ENCODE measurements at regions not wholly inside any gene's neighbourhood (a gene's known extent, or its start where the extent isn't known, plus 50 kb on each side); places are given as distances from the start of the nearest gene placed in this dataset.
A peak's percentile ranks its signal among the peaks of the same experiment; 100 is the strongest.

GRCh38 chr5:32990593-32991420, 279.7 kb downstream of the NPR3 start (continued):
- TF ChIP-seq ZNF462 (CRISPR knock-in tag; IDR thresholded peaks at IDR 0.05) (no peak), REST (IDR thresholded peaks at IDR 0.05; ENCODE audit: unreplicated experiment) (no peak)

- H3K79me2 ChIP-seq (replicated peaks; ENCODE audit: insufficient read depth): no peaks in the 10 kb centered on the region
- no peaks in the 10 kb centered on the region for H3K9me3 Mint-ChIP-seq
- no peaks in the 10 kb centered on the region for H4K20me1 ChIP-seq (replicated peaks; ENCODE audit: insufficient read depth)
- H3K4me1 ChIP-seq (ENCODE audit: insufficient read depth): no peaks in the 10 kb centered on the region
- H3K27ac Mint-ChIP-seq: peak overlapping the region; percentile 39; the same call in 1 of the 2 replicates
- H3K27me3 Mint-ChIP-seq (ENCODE audit: insufficient read depth, low read depth, poor library complexity): peaks cover 2% of the 10 kb centered on the region
- no peaks in the 10 kb centered on the region for H3K9me2 ChIP-seq (ENCODE audit: insufficient read depth)
- no peak overlapping the region for H3K4me2 ChIP-seq
- ATAC-seq: no peak
- no peaks in the 10 kb centered on the region for H3F3A ChIP-seq (replicated peaks; ENCODE audit: low read depth)
- no peaks in the 10 kb centered on the region for H3K27me3 ChIP-seq (ENCODE audit: insufficient read depth)
- DNase-seq (ENCODE audit: low spot score): no peak
- H2AFZ ChIP-seq: peak overlapping the region; percentile 3; the same call in 1 of the 2 replicates
- no peak overlapping the region for H3K4me3 ChIP-seq
- H3K27ac ChIP-seq (ENCODE audit: low read depth): no peak overlapping the region
- H3K36me3 ChIP-seq (ENCODE audit: insufficient read depth): no peaks in the 10 kb centered on the region
- peaks cover 4% of the 10 kb centered on the region; the same call in 2 of the 3 replicates for H3K4me1 Mint-ChIP-seq
- H3K36me3 Mint-ChIP-seq (ENCODE audit: low read depth): no peaks in the 10 kb centered on the region
- no peak overlapping the region for H3K4me3 Mint-ChIP-seq
- no peak for TF ChIP-seq ETS1 (IDR thresholded peaks at IDR 0.05)
- TF ChIP-seq EZH2phosphoT487 (IDR thresholded peaks at IDR 0.05; ENCODE audit: unreplicated experiment): no peak
These were observed 280.3 kb downstream of the NPR3 start for GRCh38 chr5:32991421-32991815.

Measured in GM23338 (cell line).